Breast epithelium (tissue), 4 donors: ENCODE measurements at regions not wholly inside any gene's neighbourhood (a gene's known extent, or its start where the extent isn't known, plus 50 kb on each side); places are given as distances from the start of the nearest gene placed in this dataset.
"Not testable (repeated sequence)": the region's sequence is repeated elsewhere in the genome, so short reads cannot be mapped to it uniquely, and the experiment has no call there.

ENCODE experiments used
- DNase-seq, 2 donors: peaks; one replicate each; pipeline ENCODE4 v3.0.0-alpha.2; 2019; ENCODE audit warnings: low spot score in 2 of 2
- H3K27ac ChIP-seq, 2 donors: fragments of 200-600 bp; sonication (generic) in 1 of 2; one replicate each; pipeline ENCODE4 v1.5.1; 2016 to 2019; ENCODE audit warnings: mild to moderate bottlenecking in 1 of 2
- H3K27me3 ChIP-seq, 2 donors: fragments of 200-600 bp; sonication (generic) in 1 of 2; one replicate each; pipeline versions ENCODE4 v1.5.1 to v1.6.0; 2017 to 2019; ENCODE audit warnings: control low read depth in 1 of 2, mild to moderate bottlenecking in 1 of 2
- H3K36me3 ChIP-seq: fragments of 200-600 bp; one replicate; pipeline ENCODE4 v1.5.1; 2019
- H3K4me1 ChIP-seq, 2 donors: fragments of 200-600 bp; sonication (generic); one replicate each; pipeline ENCODE4 v1.5.1; 2016 to 2019; ENCODE audit warnings: control low read depth in 1 of 2
- H3K4me3 ChIP-seq, 3 donors: fragments of 200-600 bp; sonication (generic); 1 replicate in 2 of 3; 2 replicates in 1 of 3; pipeline ENCODE4 v1.5.1; 2016 to 2019; ENCODE audit warnings: mild to moderate bottlenecking in 3 of 3, moderate library complexity in 2 of 3
- H3K9me3 ChIP-seq, 2 donors: fragments of 200-600 bp; sonication (generic) in 1 of 2; one replicate each; pipeline ENCODE4 v1.5.1; 2016 to 2019; ENCODE audit warnings: control low read depth in 1 of 2
- CTCF ChIP-seq, 3 donors: fragments of 450-650 bp; IDR thresholded peaks; one replicate each; pipeline ENCODE4 v1.5.1; 2016 to 2017; ENCODE audit warnings: antibody characterized with exemption in 3 of 3, mild to moderate bottlenecking in 3 of 3, moderate library complexity in 3 of 3
- POLR2A ChIP-seq: fragments of 450-650 bp; IDR thresholded peaks from one replicate; pipeline ENCODE4 v1.6.1; 2016; ENCODE audit warnings: antibody characterized with exemption, mild to moderate bottlenecking, moderate library complexity
- POLR2AphosphoS5 ChIP-seq, 3 donors: sonication (generic); formaldehyde crosslinking; IDR thresholded peaks; one replicate each; pipeline ENCODE4 v1.6.1; 2017; ENCODE audit warnings: antibody characterized with exemption in 3 of 3
- intact Hi-C: fragments of 100-400 bp; cut with DNase I; formaldehyde crosslinking; loops from one replicate; pipeline ENCODE4 v1.15.1; 2023; ENCODE audit warnings: low total_unique reads

GRCh38 chr7:81231301-81231838 lies 312.5 kb upstream of the SEMA3C start:
- H3K27ac ChIP-seq = no peak overlapping the region
- no peak for DNase-seq
- intact Hi-C loops = no loop called here

GRCh38 chr7:81226234-81226633 lies 307.4 kb upstream of the SEMA3C start:
- Histone ChIP-seq H3K9me3 (no peaks in the 10 kb centered on the region), H3K27me3 (no peaks in the 10 kb centered on the region), H3K27ac (no peak overlapping the region), H3K4me3 (no peak overlapping the region), H3K4me1 (no peaks in the 10 kb centered on the region), H3K36me3 (no peaks in the 10 kb centered on the region)
- intact Hi-C loops = no loop called here
- DNase-seq = no peak
- TF ChIP-seq POLR2A (no peak), POLR2AphosphoS5 (IDR thresholded peaks at IDR 0.05) (no peak), CTCF (IDR thresholded peaks at IDR 0.05) (no peak)

More at GRCh38 chr7:81231301-81231838, 312.5 kb upstream of the SEMA3C start:
- Histone ChIP-seq H3K4me1 (no peaks in the 10 kb centered on the region), H3K36me3 (no peaks in the 10 kb centered on the region), H3K9me3 (no peaks in the 10 kb centered on the region), H3K4me3 (no peak overlapping the region), H3K27me3 (no peaks in the 10 kb centered on the region)
- no peak for TF ChIP-seq POLR2AphosphoS5 (IDR thresholded peaks at IDR 0.05)
- TF ChIP-seq CTCF (IDR thresholded peaks at IDR 0.05) = no peak
- TF ChIP-seq POLR2A = no peak

- H3K27ac ChIP-seq, DNase-seq, H3K36me3 ChIP-seq, H3K9me3 ChIP-seq, H3K4me1 ChIP-seq, H3K4me3 ChIP-seq, intact Hi-C loops, H3K27me3 ChIP-seq: not testable (repeated sequence)
Measured at GRCh38 chr7:81222692-81223091, 303.8 kb upstream of the SEMA3C start.

GRCh38 chr7:81221527-81222217 lies 302.8 kb upstream of the SEMA3C start:
- Histone ChIP-seq H3K27me3 (no peaks in the 10 kb centered on the region), H3K4me1 (no peaks in the 10 kb centered on the region), H3K9me3 (no peaks in the 10 kb centered on the region), H3K4me3 (no peak overlapping the region), H3K36me3 (no peaks in the 10 kb centered on the region), H3K27ac (no peak overlapping the region)
- DNase-seq = no peak
- intact Hi-C loops = no loop called here
- TF ChIP-seq POLR2A (no peak), CTCF (IDR thresholded peaks at IDR 0.05) (no peak), POLR2AphosphoS5 (IDR thresholded peaks at IDR 0.05) (no peak)

- no peak overlapping the region for H3K27ac ChIP-seq
- H3K36me3 ChIP-seq = no peaks in the 10 kb centered on the region
- no peak for DNase-seq
- TF ChIP-seq POLR2A (no peak), POLR2AphosphoS5 (IDR thresholded peaks at IDR 0.05) (no peak), CTCF (IDR thresholded peaks at IDR 0.05) (no peak)
- H3K4me3 ChIP-seq = no peak overlapping the region
- H3K27me3 ChIP-seq = no peaks in the 10 kb centered on the region
- H3K9me3 ChIP-seq = no peaks in the 10 kb centered on the region
- no peaks in the 10 kb centered on the region for H3K4me1 ChIP-seq
- intact Hi-C loops = no loop called here
Measured at GRCh38 chr7:81218480-81219106, 299.7 kb upstream of the SEMA3C start.
